Thymus (tissue), 11 donors: ENCODE measurements at regions not wholly inside any gene's neighbourhood (a gene's known extent, or its start where the extent isn't known, plus 50 kb on each side); places are given as distances from the start of the nearest gene placed in this dataset.
"Not testable (repeated sequence)": the region's sequence is repeated elsewhere in the genome, so short reads cannot be mapped to it uniquely, and the experiment has no call there.

Source experiments
- DNase-seq, 9 donors: peaks; one replicate each; pipeline ENCODE4 v3.0.0-alpha.2; 2013; ENCODE audit warnings: low spot score in 9 of 9, low read depth in 6 of 9, missing footprints in 1 of 9
- H3K27ac ChIP-seq, 2 donors: one replicate each; pipeline ENCODE4 v1.5.1; 2013; ENCODE audit warnings: control low read depth in 1 of 2, low read depth in 1 of 2, low read length in 1 of 2, mild to moderate bottlenecking in 1 of 2, moderate library complexity in 1 of 2
- H3K27me3 ChIP-seq, 2 donors: one replicate each; pipeline ENCODE4 v1.5.1; 2013; ENCODE audit warnings: low read length in 1 of 2; ENCODE audit not compliant: control insufficient read depth in 2 of 2, insufficient read depth in 1 of 2
- H3K36me3 ChIP-seq, 2 donors: one replicate each; pipeline ENCODE4 v1.5.1; 2013; ENCODE audit warnings: low read length in 1 of 2, mild to moderate bottlenecking in 1 of 2, moderate library complexity in 1 of 2; ENCODE audit not compliant: control insufficient read depth in 2 of 2, insufficient read depth in 2 of 2
- H3K4me1 ChIP-seq, 2 donors: one replicate each; pipeline ENCODE4 v1.5.1; 2013; ENCODE audit warnings: low read length in 2 of 2; ENCODE audit not compliant: control insufficient read depth in 2 of 2, insufficient read depth in 2 of 2
- H3K4me3 ChIP-seq, 2 donors: one replicate each; pipeline ENCODE4 v1.5.1; 2013; ENCODE audit warnings: low read length in 2 of 2, control low read depth in 1 of 2, mild to moderate bottlenecking in 1 of 2
- H3K9me3 ChIP-seq, 2 donors: one replicate each; pipeline ENCODE4 v1.5.1; 2013; ENCODE audit warnings: low read length in 1 of 2, mild to moderate bottlenecking in 1 of 2; ENCODE audit not compliant: control insufficient read depth in 2 of 2, insufficient read depth in 1 of 2
- WGBS: extraction: QIAGEN DNeasy Blood & Tissue Kit; methylation state at CpG from one replicate; pipeline ENCODE4 v1.1.7; 2013; 5-methylcytosine and 5-hydroxymethylcytosine counted together
- donor health status: healthy.

GRCh38 chr2:187696644-187697043 is 142.4 kb upstream of the TFPI start:
- not testable (repeated sequence) for H3K4me3 ChIP-seq, H3K4me1 ChIP-seq, H3K36me3 ChIP-seq, H3K27ac ChIP-seq, DNase-seq, H3K9me3 ChIP-seq, H3K27me3 ChIP-seq
- WGBS: 96% methylated on average over 7 of the region's 7 CpGs

- DNase-seq: no peak
- Histone ChIP-seq H3K36me3 (no peaks in the 10 kb centered on the region), H3K4me3 (no peak overlapping the region), H3K4me1 (no peaks in the 10 kb centered on the region), H3K27me3 (no peaks in the 10 kb centered on the region), H3K9me3 (no peaks in the 10 kb centered on the region), H3K27ac (no peak overlapping the region)
- WGBS: 86% methylated on average over 2 of the region's 2 CpGs
Measured at GRCh38 chr2:187698374-187699110, 144.3 kb upstream of the TFPI start.

- Histone ChIP-seq H3K9me3 (no peaks in the 10 kb centered on the region), H3K36me3 (no peaks in the 10 kb centered on the region), H3K27ac (no peak overlapping the region), H3K4me3 (no peak overlapping the region), H3K27me3 (no peaks in the 10 kb centered on the region), H3K4me1 (no peaks in the 10 kb centered on the region)
- WGBS: 77% methylated on average over 1 of the region's 1 CpG
- no peak for DNase-seq
Measured at GRCh38 chr2:187702157-187702556, 147.9 kb upstream of the TFPI start.

- Histone ChIP-seq H3K36me3 (no peaks in the 10 kb centered on the region), H3K4me1 (no peaks in the 10 kb centered on the region)
- 97% methylated on average over 1 of the region's 1 CpG for WGBS
Measured at GRCh38 chr2:187708272-187708671, 154.0 kb upstream of the TFPI start.

GRCh38 chr2:187709065-187709464 is 154.8 kb upstream of the TFPI start:
- 94% methylated on average over 2 of the region's 2 CpGs for WGBS

More at GRCh38 chr2:187708272-187708671, 154.0 kb upstream of the TFPI start:
- no peak overlapping the region for H3K27ac ChIP-seq
- no peaks in the 10 kb centered on the region for H3K9me3 ChIP-seq
- H3K27me3 ChIP-seq: no peaks in the 10 kb centered on the region
- no peak overlapping the region for H3K4me3 ChIP-seq
- DNase-seq: no peak

GRCh38 chr2:187710791-187711521 is 156.7 kb upstream of the TFPI start:
- Histone ChIP-seq H3K36me3 (no peaks in the 10 kb centered on the region), H3K9me3 (no peaks in the 10 kb centered on the region), H3K27ac (no peak overlapping the region), H3K4me3 (no peak overlapping the region), H3K4me1 (no peaks in the 10 kb centered on the region), H3K27me3 (no peaks in the 10 kb centered on the region)
- DNase-seq: no peak

More at GRCh38 chr2:187709065-187709464, 154.8 kb upstream of the TFPI start:
- Histone ChIP-seq H3K27ac (no peak overlapping the region), H3K4me1 (no peaks in the 10 kb centered on the region), H3K4me3 (no peak overlapping the region), H3K9me3 (no peaks in the 10 kb centered on the region), H3K27me3 (no peaks in the 10 kb centered on the region), H3K36me3 (no peaks in the 10 kb centered on the region)
- DNase-seq: no peak

- no peaks in the 10 kb centered on the region for H3K36me3 ChIP-seq
Measured at GRCh38 chr2:187715590-187715989, 161.4 kb upstream of the TFPI start.

GRCh38 chr2:187716301-187716700 is 162.1 kb upstream of the TFPI start:
- Histone ChIP-seq H3K9me3 (no peaks in the 10 kb centered on the region), H3K4me1 (no peaks in the 10 kb centered on the region), H3K36me3 (no peaks in the 10 kb centered on the region), H3K4me3 (no peak overlapping the region), H3K27me3 (no peaks in the 10 kb centered on the region), H3K27ac (no peak overlapping the region)
- WGBS: 96% methylated on average over 3 of the region's 3 CpGs
- DNase-seq: no peak

More at GRCh38 chr2:187715590-187715989, 161.4 kb upstream of the TFPI start:
- no peak overlapping the region for H3K27ac ChIP-seq
- no peaks in the 10 kb centered on the region for H3K4me1 ChIP-seq
- no peaks in the 10 kb centered on the region for H3K9me3 ChIP-seq
- DNase-seq: no peak
- H3K27me3 ChIP-seq: no peaks in the 10 kb centered on the region
- no peak overlapping the region for H3K4me3 ChIP-seq

- H3K27me3 ChIP-seq: no peaks in the 10 kb centered on the region
- no peaks in the 10 kb centered on the region for H3K9me3 ChIP-seq
- no peak for DNase-seq
- no peak overlapping the region for H3K4me3 ChIP-seq
- no peaks in the 10 kb centered on the region for H3K4me1 ChIP-seq
- H3K27ac ChIP-seq: no peak overlapping the region
- H3K36me3 ChIP-seq: no peaks in the 10 kb centered on the region
- 65% methylated on average over 1 of the region's 1 CpG for WGBS
Measured at GRCh38 chr2:187718092-187718491, 163.9 kb upstream of the TFPI start.
